H1 (cell line): ENCODE measurements at regions not wholly inside any gene's neighbourhood (a gene's known extent, or its start where the extent isn't known, plus 50 kb on each side); places are given as distances from the start of the nearest gene placed in this dataset.

Experiments
- CTCF ChIA-PET: fragments of 300-600 bp; sonication (Branson Sonifier 250); formaldehyde crosslinking; loops from one replicate; lab custom pipeline; 2021; ENCODE audit not compliant: partially characterized antibody; lab: Charles Lee
- POLR2A ChIA-PET: fragments of 300-600 bp; sonication (Branson Sonifier 250); formaldehyde crosslinking; loops from one replicate; lab custom pipeline; 2021; ENCODE audit warnings: inconsistent platforms; ENCODE audit not compliant: partially characterized antibody; lab: Charles Lee
- DNase-seq, 2 experiments: peaks; one replicate each; pipeline versions ENCODE4 v3.0.0 to v3.0.0-alpha.2; 2010 to 2022; ENCODE audit warnings: low spot score in 2 of 2, low read depth in 1 of 2, mixed read lengths in 1 of 2
- FAIRE-seq: peaks from 2 replicates; lab custom pipeline; 2011; peaks lifted over from hg19 to GRCh38; lab: Jason Lieb, UNC
- H2AFZ ChIP-seq: 2 replicates; pipeline ENCODE4 v1.8.1; 2012; ENCODE audit warnings: low read length, inconsistent platforms
- H2AK5ac ChIP-seq: 2 replicates; pipeline ENCODE4 v1.6.1; 2013; ENCODE audit warnings: low read depth, low read length
- H2BK120ac ChIP-seq: replicated peaks from 2 replicates; pipeline ENCODE3; 2013; ENCODE audit warnings: low read depth, low read length, inconsistent platforms
- H2BK12ac ChIP-seq: 2 replicates; pipeline ENCODE4 v1.6.1; 2013; ENCODE audit warnings: low read depth, low read length
- H2BK15ac ChIP-seq: 2 replicates; pipeline ENCODE4 v1.6.1; 2013; ENCODE audit warnings: low read length
- H2BK20ac ChIP-seq: 2 replicates; pipeline ENCODE4 v1.6.1; 2013; ENCODE audit warnings: low read length
- H2BK5ac ChIP-seq: 2 replicates; pipeline ENCODE4 v1.6.1; 2013; ENCODE audit warnings: low read depth, low read length
- H3K14ac ChIP-seq: 2 replicates; pipeline ENCODE4 v1.6.1; 2013; ENCODE audit warnings: inconsistent platforms; ENCODE audit not compliant: insufficient read length
- H3K18ac ChIP-seq: 2 replicates; pipeline ENCODE4 v1.6.1; 2013; ENCODE audit warnings: low read length; ENCODE audit errors: extremely low read depth
- H3K23ac ChIP-seq: 2 replicates; pipeline ENCODE4 v1.6.1; 2013; ENCODE audit warnings: inconsistent platforms; ENCODE audit not compliant: insufficient read length
- H3K23me2 ChIP-seq: 2 replicates; pipeline ENCODE4 v1.6.1; 2013; ENCODE audit warnings: low read depth, low read length
- H3K27ac ChIP-seq: 2 replicates; pipeline ENCODE4 v1.6.1; 2011; ENCODE audit warnings: low read depth, low read length, inconsistent platforms
- H3K27me3 ChIP-seq, 4 experiments: replicated peaks in 1 of 4; 1 replicate in 1 of 4; 2 replicates in 3 of 4; pipeline versions ENCODE4 v1.6.1 to v1.8.1; 2011 to 2013; ENCODE audit warnings: low read length in 3 of 4, mild to moderate bottlenecking in 3 of 4, inconsistent platforms in 2 of 4, mixed read lengths in 2 of 4, moderate library complexity in 1 of 4; ENCODE audit not compliant: control insufficient read depth in 3 of 4, insufficient read depth in 3 of 4; ENCODE audit errors: extremely low read depth in 1 of 4
- H3K36me3 ChIP-seq, 4 experiments: 2 replicates each; pipeline versions ENCODE4 v1.6.1 to v1.8.1; 2011 to 2013; ENCODE audit warnings: mild to moderate bottlenecking in 4 of 4, low read length in 3 of 4, moderate library complexity in 2 of 4, control low read depth in 1 of 4, inconsistent platforms in 1 of 4; ENCODE audit not compliant: insufficient read depth in 4 of 4, control insufficient read depth in 2 of 4
- H3K4ac ChIP-seq: replicated peaks from 2 replicates; pipeline ENCODE3; 2013; ENCODE audit warnings: low read length, low read depth, mixed read lengths, inconsistent platforms; ENCODE audit not compliant: insufficient read length
- H3K4me1 ChIP-seq, 4 experiments: replicated peaks in 1 of 4; 1 replicate in 1 of 4; 2 replicates in 3 of 4; pipeline versions ENCODE4 v1.6.1 to v1.8.1; 2011 to 2013; ENCODE audit warnings: low read length in 3 of 4, inconsistent platforms in 2 of 4, mixed read lengths in 1 of 4; ENCODE audit not compliant: insufficient read depth in 4 of 4, control insufficient read depth in 3 of 4
- H3K4me2 ChIP-seq, 2 experiments: 2 replicates each; pipeline versions ENCODE4 v1.6.1 to v1.8.1; 2011 to 2013; ENCODE audit warnings: low read depth in 2 of 2, low read length in 2 of 2, control low read depth in 1 of 2, inconsistent platforms in 1 of 2, mild to moderate bottlenecking in 1 of 2; ENCODE audit not compliant: insufficient read depth in 1 of 2
- H3K4me3 ChIP-seq, 4 experiments: fragments of 200-600, 300-600 bp in 1 of 4; sonication (generic), shearing (Covaris generic), sonication (Bioruptor Twin) in 1 of 4; 2 replicates each; pipeline versions ENCODE4 v1.5.1 to v1.8.1; 2011 to 2016; ENCODE audit warnings: low read length in 4 of 4, low read depth in 3 of 4, control low read depth in 2 of 4, inconsistent platforms in 2 of 4, mild to moderate bottlenecking in 2 of 4, mixed read lengths in 1 of 4, moderate library complexity in 1 of 4; ENCODE audit not compliant: insufficient read depth in 2 of 4; ENCODE audit errors: extremely low read depth in 1 of 4
- H3K56ac ChIP-seq: replicated peaks from 2 replicates; pipeline ENCODE3; 2013; ENCODE audit warnings: low read depth, mild to moderate bottlenecking, mixed read lengths, low read length, inconsistent platforms; ENCODE audit not compliant: insufficient read length
- H3K79me1 ChIP-seq: 2 replicates; pipeline ENCODE4 v1.6.1; 2013; ENCODE audit warnings: low read depth, low read length, control low read depth
- H3K79me2 ChIP-seq, 2 experiments: 2 replicates each; pipeline versions ENCODE4 v1.6.1 to v1.8.1; 2012 to 2013; ENCODE audit warnings: low read length in 2 of 2, mild to moderate bottlenecking in 2 of 2, inconsistent platforms in 1 of 2; ENCODE audit not compliant: insufficient read depth in 2 of 2, control insufficient read depth in 1 of 2
- H3K9ac ChIP-seq, 4 experiments: replicated peaks in 1 of 4; 1 replicate in 1 of 4; 2 replicates in 3 of 4; pipeline versions ENCODE4 v1.6.1 to v1.8.1; 2011 to 2013; ENCODE audit warnings: low read depth in 3 of 4, low read length in 3 of 4, control low read depth in 2 of 4, mild to moderate bottlenecking in 2 of 4, moderate library complexity in 2 of 4, inconsistent platforms in 1 of 4; ENCODE audit errors: extremely low read depth in 1 of 4
- H3K9me3 ChIP-seq, 2 experiments: 2 replicates each; pipeline versions ENCODE4 v1.6.1 to v1.8.1; 2012 to 2013; ENCODE audit warnings: mild to moderate bottlenecking in 2 of 2, moderate library complexity in 2 of 2, control low read depth in 1 of 2, inconsistent platforms in 1 of 2, low read depth in 1 of 2, low read length in 1 of 2, mixed read lengths in 1 of 2; ENCODE audit not compliant: insufficient read depth in 2 of 2
- H4K20me1 ChIP-seq, 2 experiments: replicated peaks in 1 of 2; 2 replicates each; pipeline versions ENCODE3 to v1.8.1; 2011 to 2013; ENCODE audit warnings: inconsistent platforms in 2 of 2, low read length in 2 of 2, mild to moderate bottlenecking in 1 of 2; ENCODE audit not compliant: insufficient read depth in 2 of 2, control insufficient read depth in 1 of 2
- H4K5ac ChIP-seq: 2 replicates; pipeline ENCODE4 v1.6.1; 2013; ENCODE audit warnings: low read length, low read depth, mixed read lengths, inconsistent platforms; ENCODE audit not compliant: insufficient read length
- H4K8ac ChIP-seq: 2 replicates; pipeline ENCODE4 v1.8.0; 2013; ENCODE audit warnings: mild to moderate bottlenecking, moderate library complexity, low read length, inconsistent platforms; ENCODE audit not compliant: insufficient read depth; ENCODE audit errors: extremely low read depth
- H4K91ac ChIP-seq: replicated peaks from 2 replicates; pipeline ENCODE3; 2013; ENCODE audit warnings: low read length, mixed read lengths, inconsistent platforms; ENCODE audit not compliant: insufficient read length
- MAFK ChIP-seq: IDR thresholded peaks from 2 replicates; pipeline ENCODE4 v1.6.1; 2012; ENCODE audit warnings: low read depth, mild to moderate bottlenecking, improper control_type of control experiment, low read length
- NRF1 ChIP-seq: IDR thresholded peaks from 2 replicates; pipeline ENCODE4 v1.6.1; 2011; ENCODE audit warnings: mild to moderate bottlenecking, low read depth, low read length, improper control_type of control experiment
- RXRA ChIP-seq: IDR thresholded peaks from 2 replicates; pipeline ENCODE4 v1.6.1; 2011; ENCODE audit warnings: low read depth, mild to moderate bottlenecking, low read length, moderate library complexity; ENCODE audit not compliant: insufficient read depth
- SP4 ChIP-seq: IDR thresholded peaks from 2 replicates; pipeline ENCODE4 v1.6.1; 2012; ENCODE audit warnings: low read length, inconsistent platforms
- whole genome bisulfite sequencing, 2 experiments: shearing (Covaris generic) in 1 of 2; methylation state at CpG; one replicate each; pipeline versions ENCODE4 v1.1.6 to v1.1.7; 2013 to 2015; ENCODE audit warnings: low lambda C conversion rate in 2 of 2, mixed read lengths in 2 of 2, inconsistent platforms in 1 of 2, low coverage in 1 of 2, missing lambda C conversion rate in 1 of 2; ENCODE audit not compliant: insufficient replicate concordance in 2 of 2, insufficient coverage in 1 of 2, insufficient read length in 1 of 2; ENCODE audit errors: extremely low coverage in 1 of 2, missing lambda C conversion rate in 1 of 2; 5-methylcytosine and 5-hydroxymethylcytosine counted together

- Histone ChIP-seq H3K23ac (no peak overlapping the region), H2BK120ac (no peak overlapping the region), H2BK5ac (no peak overlapping the region), H2BK15ac (no peak overlapping the region), H4K8ac (no peak overlapping the region), H2BK20ac (no peak overlapping the region), H3K4me1 (no peaks in the 10 kb centered on the region), H3K27me3 (no peaks in the 10 kb centered on the region), H3K4ac (no peak overlapping the region), H3K36me3 (no peaks in the 10 kb centered on the region), H3K27ac (no peak overlapping the region), H4K91ac (no peak overlapping the region), H3K9ac (no peak overlapping the region), H3K79me2 (no peaks in the 10 kb centered on the region), H3K23me2 (no peaks in the 10 kb centered on the region), H3K4me2 (no peak overlapping the region), H4K5ac (no peak overlapping the region), H2AFZ (no peak overlapping the region), H3K56ac (no peak overlapping the region), H2BK12ac (no peak overlapping the region), H3K9me3 (no peaks in the 10 kb centered on the region), H3K18ac (no peak overlapping the region), H4K20me1 (no peaks in the 10 kb centered on the region), H2AK5ac (no peak overlapping the region), H3K79me1 (no peaks in the 10 kb centered on the region), H3K14ac (no peak overlapping the region), H3K4me3 (no peak overlapping the region)
- 93% methylated on average over 3 of the region's 3 CpGs; no CpG with 5 or more reads in 1 of the 2 experiments for WGBS, 2 experiments
- ChIA-PET POLR2A (no interaction called here), CTCF (interaction anchor here (0.7 to 2.0 kb wide), 5 partner anchors 14 to 560 kb away, joined by 3 to 7 read pairs (median 4); no protein-coding TSS in a partner anchor)
- no peak for TF ChIP-seq SP4
- TF ChIP-seq MAFK, result no peak
- TF ChIP-seq RXRA, result no peak
- TF ChIP-seq NRF1, result no peak
- FAIRE-seq (no peak), DNase-seq (no peak)
Observed at GRCh38 chr2:217090884-217091283, 231.0 kb upstream of the TNP1 start.
